Neural cell (in vitro differentiated cells): ENCODE measurements at regions not wholly inside any gene's neighbourhood (a gene's known extent, or its start where the extent isn't known, plus 50 kb on each side); places are given as distances from the start of the nearest gene placed in this dataset.

ENCODE experiments used
- H2AFZ ChIP-seq: fragments of 200-600, 300-800 bp; sonication (generic), shearing (Covaris generic); 2 replicates; pipeline ENCODE4 v1.6.0; 2014; ENCODE audit warnings: low read depth, mild to moderate bottlenecking, antibody characterized with exemption, low read length, moderate library complexity
- H3F3A ChIP-seq: fragments of 200-600 bp; shearing (Covaris generic); 2 replicates; pipeline ENCODE4 v1.6.1; 2016; ENCODE audit warnings: mild to moderate bottlenecking, moderate library complexity, mixed read lengths, antibody characterized with exemption, low read length; ENCODE audit not compliant: insufficient read depth, poor library complexity, severe bottlenecking
- H3K27ac ChIP-seq: fragments of 200-600, 300-800 bp; sonication (generic), shearing (Covaris generic); 2 replicates; pipeline ENCODE4 v1.5.1; 2014; ENCODE audit warnings: mild to moderate bottlenecking, low read length, moderate library complexity
- H3K27me3 ChIP-seq: fragments of 300-800, 200-600 bp; sonication (generic), shearing (Covaris generic); 2 replicates; pipeline ENCODE4 v1.6.0; 2014; ENCODE audit warnings: mild to moderate bottlenecking, low read depth, low read length, moderate library complexity; ENCODE audit not compliant: insufficient read depth
- H3K36me3 ChIP-seq: fragments of 300-800, 200-600 bp; sonication (generic), shearing (Covaris generic); 2 replicates; pipeline ENCODE4 v1.5.1; 2014; ENCODE audit warnings: mild to moderate bottlenecking, antibody characterized with exemption, low read length, moderate library complexity; ENCODE audit not compliant: insufficient read depth
- H3K4me2 ChIP-seq: fragments of 300-800, 200-600 bp; sonication (generic), shearing (Covaris generic); 2 replicates; pipeline ENCODE4 v1.6.0; 2014; ENCODE audit warnings: mild to moderate bottlenecking, low read length
- H3K4me3 ChIP-seq: fragments of 300-800, 200-600 bp; sonication (generic), shearing (Covaris generic); 2 replicates; pipeline ENCODE4 v1.5.1; 2014; ENCODE audit warnings: mild to moderate bottlenecking, low read length, moderate library complexity
- H3K79me2 ChIP-seq: fragments of 200-600 bp; shearing (Covaris generic); replicated peaks from 2 replicates; pipeline ENCODE4 v1.6.0; 2014; ENCODE audit warnings: mild to moderate bottlenecking, low read length, moderate library complexity; ENCODE audit not compliant: insufficient read depth
- H3K9ac ChIP-seq: fragments of 300-800, 200-600 bp; sonication (generic), shearing (Covaris generic); 2 replicates; pipeline ENCODE4 v1.6.1; 2016; ENCODE audit warnings: mild to moderate bottlenecking, low read length, mixed read lengths
- H3K9me2 ChIP-seq: fragments of 200-600 bp; shearing (Covaris generic); 2 replicates; pipeline ENCODE4 v1.6.1; 2016; ENCODE audit warnings: mild to moderate bottlenecking, low read length, mixed read lengths; ENCODE audit not compliant: insufficient read depth
- H3K9me3 ChIP-seq: fragments of 200-600, 300-800 bp; sonication (generic), shearing (Covaris generic); 2 replicates; pipeline ENCODE4 v1.6.1; 2016; ENCODE audit warnings: mild to moderate bottlenecking, mixed run types, low read length, moderate library complexity, mixed read lengths
- H4K20me1 ChIP-seq: fragments of 200-600 bp; shearing (Covaris generic); 2 replicates; pipeline ENCODE4 v1.6.1; 2016; ENCODE audit warnings: mild to moderate bottlenecking, mixed run types; ENCODE audit not compliant: insufficient read depth
- CTCF ChIP-seq: fragments of 450-650 bp; IDR thresholded peaks from 2 replicates; pipeline ENCODE4 v1.5.1; 2014; ENCODE audit warnings: antibody characterized with exemption, mild to moderate bottlenecking, moderate library complexity; ENCODE audit not compliant: poor library complexity, severe bottlenecking
- EP300 ChIP-seq: fragments of 450-650 bp; conservative IDR thresholded peaks from 2 replicates; pipeline ENCODE4 v1.6.1; 2014; ENCODE audit warnings: antibody characterized with exemption, mild to moderate bottlenecking, moderate library complexity; ENCODE audit not compliant: poor library complexity, severe bottlenecking
- EZH2 ChIP-seq: fragments of 200-600, 300-800 bp; shearing (Covaris generic), sonication (generic); IDR thresholded peaks from 2 replicates; pipeline ENCODE4 v1.6.1; 2014; ENCODE audit warnings: antibody characterized with exemption, low read length, borderline replicate concordance, mild to moderate bottlenecking; ENCODE audit not compliant: insufficient read depth, poor library complexity, severe bottlenecking
- MXI1 ChIP-seq: fragments of 450-650 bp; conservative IDR thresholded peaks from 2 replicates; pipeline ENCODE4 v1.6.1; 2014; ENCODE audit warnings: antibody characterized with exemption, mild to moderate bottlenecking; ENCODE audit not compliant: poor library complexity, severe bottlenecking
- POLR2AphosphoS5 ChIP-seq: IDR thresholded peaks from 2 replicates; pipeline ENCODE4 v1.6.1; 2012
- RAD21 ChIP-seq: fragments of 450-650 bp; conservative IDR thresholded peaks from 2 replicates; pipeline ENCODE4 v1.6.1; 2014; ENCODE audit warnings: antibody characterized with exemption, mild to moderate bottlenecking, moderate library complexity
- SMC3 ChIP-seq: fragments of 450-650 bp; conservative IDR thresholded peaks from 2 replicates; pipeline ENCODE4 v1.6.1; 2014; ENCODE audit warnings: antibody characterized with exemption, mild to moderate bottlenecking, moderate library complexity; ENCODE audit not compliant: poor library complexity
- TAF1 ChIP-seq: IDR thresholded peaks from 2 replicates; pipeline ENCODE4 v1.6.1; 2012; ENCODE audit warnings: low read depth
- TF ChIP-seq, protein P1 (sequence below): IDR thresholded peaks from 2 replicates; pipeline ENCODE4 v1.6.1; 2012; ENCODE audit warnings: borderline replicate concordance

DNA sequence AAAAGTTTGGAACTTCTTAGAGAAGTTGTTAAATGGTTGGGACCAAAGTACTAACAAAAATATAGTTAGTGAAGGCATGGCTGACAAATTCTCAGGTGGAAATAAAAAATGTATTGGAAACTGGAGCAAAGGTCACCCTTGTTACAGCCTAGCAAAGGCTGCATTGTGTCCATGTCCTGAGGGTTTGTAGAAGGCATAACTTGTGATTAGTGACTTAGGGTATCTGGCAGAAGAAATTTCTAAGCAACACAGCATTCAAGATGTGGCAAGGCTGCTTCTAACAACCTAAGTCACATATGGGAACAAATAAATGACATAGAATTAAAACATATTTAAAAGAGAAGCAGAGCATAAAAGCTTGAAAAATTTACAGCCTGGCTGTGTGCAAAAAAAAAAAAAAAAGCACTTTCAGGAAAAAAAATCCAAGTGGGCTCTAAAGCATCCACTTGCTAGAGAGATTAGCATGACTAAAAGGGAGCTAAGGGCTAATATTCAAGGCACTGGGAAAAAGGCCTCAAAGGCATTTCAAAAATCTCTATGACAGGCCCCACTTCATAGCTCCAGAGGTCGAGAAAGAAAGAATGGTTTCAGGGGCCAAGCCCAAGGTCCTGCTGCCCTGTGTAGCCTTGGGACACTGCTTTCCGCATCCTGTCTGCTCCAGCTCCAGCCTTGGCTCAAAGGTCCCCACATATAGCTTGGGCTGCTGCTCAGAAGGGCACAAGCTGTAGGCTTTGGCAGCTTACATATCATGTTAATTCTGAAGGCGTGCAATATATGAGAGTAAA, 453.2 kb upstream of the PTCHD4 start:
- Histone ChIP-seq H3K9me3 (no peaks in the 10 kb centered on the region), H3K79me2 (no peaks in the 10 kb centered on the region), H3K9ac (no peak overlapping the region), H3K4me3 (no peak overlapping the region), H3K4me2 (no peak overlapping the region), H3K36me3 (no peaks in the 10 kb centered on the region), H3K27me3 (no peaks in the 10 kb centered on the region), H4K20me1 (no peaks in the 10 kb centered on the region), H3K27ac (no peak overlapping the region), H2AFZ (no peak overlapping the region), H3F3A (no peaks in the 10 kb centered on the region), H3K9me2 (no peaks in the 10 kb centered on the region)
- TF ChIP-seq POLR2AphosphoS5 (no peak), MXI1 (no peak), EP300 (no peak), RAD21 (no peak), TAF1 (no peak), CTCF (no peak), SMC3 (no peak), EZH2 (no peak)
- TF ChIP-seq, protein P1, sequence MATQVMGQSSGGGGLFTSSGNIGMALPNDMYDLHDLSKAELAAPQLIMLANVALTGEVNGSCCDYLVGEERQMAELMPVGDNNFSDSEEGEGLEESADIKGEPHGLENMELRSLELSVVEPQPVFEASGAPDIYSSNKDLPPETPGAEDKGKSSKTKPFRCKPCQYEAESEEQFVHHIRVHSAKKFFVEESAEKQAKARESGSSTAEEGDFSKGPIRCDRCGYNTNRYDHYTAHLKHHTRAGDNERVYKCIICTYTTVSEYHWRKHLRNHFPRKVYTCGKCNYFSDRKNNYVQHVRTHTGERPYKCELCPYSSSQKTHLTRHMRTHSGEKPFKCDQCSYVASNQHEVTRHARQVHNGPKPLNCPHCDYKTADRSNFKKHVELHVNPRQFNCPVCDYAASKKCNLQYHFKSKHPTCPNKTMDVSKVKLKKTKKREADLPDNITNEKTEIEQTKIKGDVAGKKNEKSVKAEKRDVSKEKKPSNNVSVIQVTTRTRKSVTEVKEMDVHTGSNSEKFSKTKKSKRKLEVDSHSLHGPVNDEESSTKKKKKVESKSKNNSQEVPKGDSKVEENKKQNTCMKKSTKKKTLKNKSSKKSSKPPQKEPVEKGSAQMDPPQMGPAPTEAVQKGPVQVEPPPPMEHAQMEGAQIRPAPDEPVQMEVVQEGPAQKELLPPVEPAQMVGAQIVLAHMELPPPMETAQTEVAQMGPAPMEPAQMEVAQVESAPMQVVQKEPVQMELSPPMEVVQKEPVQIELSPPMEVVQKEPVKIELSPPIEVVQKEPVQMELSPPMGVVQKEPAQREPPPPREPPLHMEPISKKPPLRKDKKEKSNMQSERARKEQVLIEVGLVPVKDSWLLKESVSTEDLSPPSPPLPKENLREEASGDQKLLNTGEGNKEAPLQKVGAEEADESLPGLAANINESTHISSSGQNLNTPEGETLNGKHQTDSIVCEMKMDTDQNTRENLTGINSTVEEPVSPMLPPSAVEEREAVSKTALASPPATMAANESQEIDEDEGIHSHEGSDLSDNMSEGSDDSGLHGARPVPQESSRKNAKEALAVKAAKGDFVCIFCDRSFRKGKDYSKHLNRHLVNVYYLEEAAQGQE = no peak

DNA sequence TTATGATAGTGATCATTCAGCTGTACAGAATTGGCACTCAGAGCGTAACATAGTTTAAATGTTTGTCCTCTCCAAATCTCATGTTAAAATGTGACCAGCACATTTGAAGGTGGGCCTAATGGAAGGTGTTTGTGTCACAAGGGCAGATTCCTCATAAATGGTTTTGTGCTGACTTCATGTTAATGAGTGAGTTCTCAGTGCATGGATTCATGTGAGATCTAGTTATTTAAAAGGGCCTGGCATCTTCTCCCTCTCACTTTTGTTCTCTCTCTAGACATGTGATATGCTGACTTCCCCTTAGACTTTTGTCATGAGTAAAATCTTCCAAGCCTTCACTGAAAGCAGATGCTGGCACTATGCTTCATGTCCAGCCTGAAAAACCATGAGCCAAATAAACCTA, 452.4 kb upstream of the PTCHD4 start:
- TF ChIP-seq, protein P1 = no peak
- no peak for TF ChIP-seq SMC3
- no peak for TF ChIP-seq RAD21
- no peak for TF ChIP-seq CTCF
- no peak for TF ChIP-seq EP300
- no peak for TF ChIP-seq MXI1
- no peak for TF ChIP-seq EZH2
- no peak for TF ChIP-seq POLR2AphosphoS5
- no peak for TF ChIP-seq TAF1
- Histone ChIP-seq H3K27me3 (no peaks in the 10 kb centered on the region), H3K4me3 (no peak overlapping the region), H2AFZ (no peak overlapping the region), H3K36me3 (no peaks in the 10 kb centered on the region), H4K20me1 (no peaks in the 10 kb centered on the region), H3K27ac (no peak overlapping the region), H3K9me3 (no peaks in the 10 kb centered on the region), H3K9me2 (no peaks in the 10 kb centered on the region), H3F3A (no peaks in the 10 kb centered on the region), H3K4me2 (no peak overlapping the region), H3K9ac (no peak overlapping the region), H3K79me2 (no peaks in the 10 kb centered on the region)
